Hepatocyte (in vitro differentiated cells): ENCODE measurements at regions not wholly inside any gene's neighbourhood (a gene's known extent, or its start where the extent isn't known, plus 50 kb on each side); places are given as distances from the start of the nearest gene placed in this dataset.

Experiments
- EZH2 ChIP-seq: fragments of 200-600 bp; sonication (generic); IDR thresholded peaks from 2 replicates; pipeline ENCODE4 v1.6.1; 2016; ENCODE audit warnings: antibody characterized with exemption, mild to moderate bottlenecking, borderline replicate concordance
- TF ChIP-seq, protein P1 (sequence below): fragments of 200-600 bp; sonication (generic); IDR thresholded peaks from 2 replicates; pipeline ENCODE4 v1.5.1; 2016; ENCODE audit warnings: antibody characterized with exemption, mild to moderate bottlenecking; ENCODE audit not compliant: poor library complexity

- TF ChIP-seq, protein P1, sequence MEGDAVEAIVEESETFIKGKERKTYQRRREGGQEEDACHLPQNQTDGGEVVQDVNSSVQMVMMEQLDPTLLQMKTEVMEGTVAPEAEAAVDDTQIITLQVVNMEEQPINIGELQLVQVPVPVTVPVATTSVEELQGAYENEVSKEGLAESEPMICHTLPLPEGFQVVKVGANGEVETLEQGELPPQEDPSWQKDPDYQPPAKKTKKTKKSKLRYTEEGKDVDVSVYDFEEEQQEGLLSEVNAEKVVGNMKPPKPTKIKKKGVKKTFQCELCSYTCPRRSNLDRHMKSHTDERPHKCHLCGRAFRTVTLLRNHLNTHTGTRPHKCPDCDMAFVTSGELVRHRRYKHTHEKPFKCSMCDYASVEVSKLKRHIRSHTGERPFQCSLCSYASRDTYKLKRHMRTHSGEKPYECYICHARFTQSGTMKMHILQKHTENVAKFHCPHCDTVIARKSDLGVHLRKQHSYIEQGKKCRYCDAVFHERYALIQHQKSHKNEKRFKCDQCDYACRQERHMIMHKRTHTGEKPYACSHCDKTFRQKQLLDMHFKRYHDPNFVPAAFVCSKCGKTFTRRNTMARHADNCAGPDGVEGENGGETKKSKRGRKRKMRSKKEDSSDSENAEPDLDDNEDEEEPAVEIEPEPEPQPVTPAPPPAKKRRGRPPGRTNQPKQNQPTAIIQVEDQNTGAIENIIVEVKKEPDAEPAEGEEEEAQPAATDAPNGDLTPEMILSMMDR = no peak
- no peak for TF ChIP-seq EZH2
Measured at GRCh38 chr9:119652931-119653330, 283.7 kb upstream of the BRINP1 start.
